ENCODE measurements at regions not wholly inside any gene's neighbourhood (a gene's known extent, or its start where the extent isn't known, plus 50 kb on each side); places are given as distances from the start of the nearest gene placed in this dataset.

GRCh38 chr2:128781585-128782385 is 463.1 kb upstream of the HS6ST1 start:
- no peak for TF ChIP-seq EZH2 (IDR thresholded peaks at IDR 0.05; ENCODE audit: low read length, unreplicated experiment)
- no peak for TF ChIP-seq CTCF (conservative IDR thresholded peaks at IDR 0.05; ENCODE audit: low read depth, low read length)
- no peak for TF ChIP-seq EZH2phosphoT487 (IDR thresholded peaks at IDR 0.05; ENCODE audit: borderline replicate concordance, low read length)
